Left ventricle myocardium inferior (tissue), 1 donor: ENCODE measurements at regions not wholly inside any gene's neighbourhood (a gene's known extent, or its start where the extent isn't known, plus 50 kb on each side); places are given as distances from the start of the nearest gene placed in this dataset.

Source experiments
- DNase-seq: peaks from one replicate; pipeline ENCODE4 v3.0.0-alpha.2; 2020
- H3K27ac ChIP-seq: fragments of 200-600 bp; replicated peaks from 2 replicates; pipeline ENCODE4 v1.8.0; 2021
- H3K27me3 ChIP-seq: fragments of 200-600 bp; 2 replicates; pipeline ENCODE4 v1.8.0; 2021; ENCODE audit warnings: low read depth
- H3K36me3 ChIP-seq: fragments of 200-600 bp; 2 replicates; pipeline ENCODE4 v1.8.0; 2021
- H3K4me1 ChIP-seq: fragments of 200-600 bp; 2 replicates; pipeline ENCODE4 v1.8.0; 2021
- H3K4me3 ChIP-seq: fragments of 200-600 bp; 2 replicates; pipeline ENCODE4 v1.8.0; 2021; ENCODE audit warnings: mild to moderate bottlenecking, moderate library complexity
- H3K9me3 ChIP-seq: fragments of 200-600 bp; replicated peaks from 2 replicates; pipeline ENCODE4 v1.8.0; 2021
- intact Hi-C: fragments of 100-400 bp; cut with micrococcal nuclease; formaldehyde crosslinking; loops from one replicate; pipeline ENCODE4 v1.11.0; 2022
- TF ChIP-seq, protein P1 (sequence below): fragments of 200-600 bp; IDR thresholded peaks from 2 replicates; pipeline ENCODE4 v1.8.0; 2021; ENCODE audit warnings: antibody characterized with exemption, mild to moderate bottlenecking, borderline replicate concordance
- donor health status: DM: no; HTN: yes; CAD: no; lungs with severe emphysema.

DNA sequence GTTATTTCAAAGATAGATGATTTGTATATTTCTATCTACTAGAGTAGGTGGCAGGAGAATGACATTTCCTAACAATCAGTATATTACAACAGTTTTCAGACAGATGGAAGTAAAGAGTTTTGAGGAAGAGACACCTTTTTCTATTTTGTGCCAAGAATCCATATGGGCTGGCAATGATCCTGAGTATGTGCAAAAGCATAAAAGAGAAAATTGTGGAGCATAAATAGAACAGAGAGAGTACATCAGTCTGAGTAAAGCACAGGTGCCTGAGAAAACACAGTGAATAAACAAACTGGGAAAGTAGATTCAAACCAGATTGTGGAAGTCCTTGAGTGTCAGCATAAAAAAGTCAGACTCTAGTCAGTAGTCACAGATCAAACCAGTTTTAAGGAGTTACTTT is 96.8 kb upstream of the WDR44 start:
- no peak for DNase-seq
- H3K36me3 ChIP-seq: no peaks in the 10 kb centered on the region
- H3K4me3 ChIP-seq: no peak overlapping the region
- no peaks in the 10 kb centered on the region for H3K9me3 ChIP-seq
- no peaks in the 10 kb centered on the region for H3K27me3 ChIP-seq
- no peak overlapping the region for H3K27ac ChIP-seq
- TF ChIP-seq, protein P1, sequence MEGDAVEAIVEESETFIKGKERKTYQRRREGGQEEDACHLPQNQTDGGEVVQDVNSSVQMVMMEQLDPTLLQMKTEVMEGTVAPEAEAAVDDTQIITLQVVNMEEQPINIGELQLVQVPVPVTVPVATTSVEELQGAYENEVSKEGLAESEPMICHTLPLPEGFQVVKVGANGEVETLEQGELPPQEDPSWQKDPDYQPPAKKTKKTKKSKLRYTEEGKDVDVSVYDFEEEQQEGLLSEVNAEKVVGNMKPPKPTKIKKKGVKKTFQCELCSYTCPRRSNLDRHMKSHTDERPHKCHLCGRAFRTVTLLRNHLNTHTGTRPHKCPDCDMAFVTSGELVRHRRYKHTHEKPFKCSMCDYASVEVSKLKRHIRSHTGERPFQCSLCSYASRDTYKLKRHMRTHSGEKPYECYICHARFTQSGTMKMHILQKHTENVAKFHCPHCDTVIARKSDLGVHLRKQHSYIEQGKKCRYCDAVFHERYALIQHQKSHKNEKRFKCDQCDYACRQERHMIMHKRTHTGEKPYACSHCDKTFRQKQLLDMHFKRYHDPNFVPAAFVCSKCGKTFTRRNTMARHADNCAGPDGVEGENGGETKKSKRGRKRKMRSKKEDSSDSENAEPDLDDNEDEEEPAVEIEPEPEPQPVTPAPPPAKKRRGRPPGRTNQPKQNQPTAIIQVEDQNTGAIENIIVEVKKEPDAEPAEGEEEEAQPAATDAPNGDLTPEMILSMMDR: no peak
- intact Hi-C loops: no loop called here
- H3K4me1 ChIP-seq: no peaks in the 10 kb centered on the region

DNA sequence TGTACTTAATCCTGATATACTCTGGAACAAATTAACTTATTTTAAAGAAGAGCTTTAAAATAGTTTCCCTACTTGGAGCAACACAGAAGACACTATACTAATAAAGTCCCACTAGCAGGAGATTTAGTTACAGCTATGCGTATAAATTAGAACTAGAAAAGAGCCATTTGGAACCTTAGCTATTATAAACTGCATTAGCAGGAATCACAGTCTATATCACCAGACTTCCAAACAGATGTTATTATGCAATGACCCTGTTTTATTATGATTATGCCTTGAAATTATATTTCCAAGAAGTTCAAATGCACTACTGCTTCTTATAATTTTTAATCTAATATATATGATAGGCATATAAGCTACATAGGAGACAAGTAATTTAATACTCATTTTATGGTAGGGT is 95.5 kb upstream of the WDR44 start:
- no peak for DNase-seq
- Histone ChIP-seq H3K4me1 (no peaks in the 10 kb centered on the region), H3K27me3 (no peaks in the 10 kb centered on the region), H3K36me3 (no peaks in the 10 kb centered on the region), H3K27ac (peak overlapping the region; percentile 42), H3K4me3 (no peak overlapping the region), H3K9me3 (no peaks in the 10 kb centered on the region)
- intact Hi-C loops: no loop called here
- TF ChIP-seq, protein P1: no peak

DNA sequence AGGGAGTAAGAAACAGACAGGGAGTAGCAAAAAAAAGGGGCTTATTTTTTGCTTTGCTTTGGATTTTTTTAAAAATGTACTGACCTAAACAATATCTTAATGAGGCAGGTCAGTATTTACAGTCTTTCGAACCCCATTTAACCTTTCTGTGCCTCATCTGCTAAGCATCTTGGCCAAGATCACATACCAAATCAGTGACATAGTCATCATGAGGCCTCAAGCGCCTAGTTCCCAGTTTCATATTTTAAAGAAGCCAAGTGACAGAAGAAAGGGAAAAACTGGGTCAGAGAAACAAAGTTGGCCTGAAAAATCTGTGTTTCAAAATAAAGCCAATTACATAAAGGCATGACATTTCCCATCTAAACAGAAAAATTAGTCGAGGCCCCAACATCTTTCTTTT is 94.6 kb upstream of the WDR44 start:
- intact Hi-C loops: no loop called here
- peak overlapping the region; percentile 30 for H3K27ac ChIP-seq
- no peaks in the 10 kb centered on the region for H3K27me3 ChIP-seq
- no peaks in the 10 kb centered on the region for H3K4me1 ChIP-seq
- no peak for DNase-seq
- H3K36me3 ChIP-seq: no peaks in the 10 kb centered on the region
- TF ChIP-seq, protein P1: no peak
- H3K4me3 ChIP-seq: no peak overlapping the region
- no peaks in the 10 kb centered on the region for H3K9me3 ChIP-seq

DNA sequence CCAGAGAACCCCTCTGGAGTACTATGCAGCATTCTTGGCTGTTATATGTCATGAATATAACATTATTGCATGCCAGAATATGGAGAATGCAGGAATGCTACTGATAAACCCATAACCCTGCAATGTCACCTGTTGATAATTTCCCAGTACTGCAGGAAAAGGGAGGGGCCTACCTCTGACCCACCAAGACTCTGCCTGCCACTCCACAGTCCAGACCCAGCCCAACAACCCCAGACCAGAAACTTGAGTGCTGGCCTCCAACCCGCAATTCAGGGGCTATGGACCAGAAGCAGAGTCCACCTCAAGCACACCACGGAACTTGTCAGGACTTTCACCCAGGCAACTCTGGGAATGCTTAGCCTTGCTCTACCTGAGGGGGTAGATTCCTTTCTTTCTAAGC is 92.9 kb upstream of the WDR44 start:
- no peak for DNase-seq
- TF ChIP-seq, protein P1: no peak
- H3K4me3 ChIP-seq: no peak overlapping the region
- H3K9me3 ChIP-seq: no peaks in the 10 kb centered on the region
- intact Hi-C loops: no loop called here
- no peaks in the 10 kb centered on the region for H3K4me1 ChIP-seq
- no peak overlapping the region for H3K27ac ChIP-seq
- H3K36me3 ChIP-seq: no peaks in the 10 kb centered on the region
- no peaks in the 10 kb centered on the region for H3K27me3 ChIP-seq

DNA sequence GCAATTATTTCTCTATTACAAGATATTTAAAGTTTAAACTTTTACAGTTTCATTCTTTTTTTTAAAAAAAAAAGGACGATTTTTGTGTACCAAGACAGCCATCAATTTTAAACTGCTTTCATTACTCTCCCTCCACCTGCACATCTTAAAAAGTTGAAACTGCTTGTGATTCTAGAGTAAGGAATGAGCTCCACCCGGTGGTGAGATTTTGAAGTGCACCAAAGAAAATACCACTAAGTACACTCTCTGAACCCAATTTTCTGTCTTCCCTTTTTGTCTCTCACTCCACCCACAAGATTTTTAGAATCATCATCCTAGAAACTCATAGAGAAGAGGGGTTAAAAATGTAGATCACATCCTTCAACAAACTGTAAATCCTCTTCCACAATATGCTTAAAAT is 91.3 kb upstream of the WDR44 start:
- intact Hi-C loops: no loop called here
- no peaks in the 10 kb centered on the region for H3K4me1 ChIP-seq
- H3K36me3 ChIP-seq: no peaks in the 10 kb centered on the region
- no peaks in the 10 kb centered on the region for H3K27me3 ChIP-seq
- TF ChIP-seq, protein P1: peak; percentile 65
- no peak overlapping the region for H3K4me3 ChIP-seq
- H3K27ac ChIP-seq: no peak overlapping the region
- no peaks in the 10 kb centered on the region for H3K9me3 ChIP-seq
- DNase-seq: no peak

DNA sequence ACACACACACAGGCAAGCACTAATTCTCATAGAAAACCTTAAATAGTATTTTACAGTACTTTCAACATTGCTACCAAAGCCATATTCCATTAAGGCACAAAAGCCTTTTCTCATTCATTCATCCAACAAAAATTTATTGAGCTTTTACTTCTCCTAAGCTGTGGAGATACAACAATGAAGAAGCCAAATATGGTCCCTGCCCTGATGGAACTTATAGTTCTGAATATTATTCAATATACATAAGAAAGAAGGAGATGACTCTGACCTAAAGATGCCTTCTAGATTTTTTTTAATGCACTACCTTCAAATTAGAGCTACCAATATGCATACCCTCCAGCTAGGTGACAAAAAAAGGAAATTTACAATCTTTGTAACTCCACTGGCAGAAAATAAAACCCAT is 90.0 kb upstream of the WDR44 start:
- Histone ChIP-seq H3K36me3 (no peaks in the 10 kb centered on the region), H3K9me3 (no peaks in the 10 kb centered on the region), H3K4me1 (no peaks in the 10 kb centered on the region), H3K27me3 (no peaks in the 10 kb centered on the region), H3K4me3 (no peak overlapping the region), H3K27ac (no peak overlapping the region)
- DNase-seq: no peak
- TF ChIP-seq, protein P1: no peak
- intact Hi-C loops: no loop called here
